ENCODE measurements at regions not wholly inside any gene's neighbourhood (a gene's known extent, or its start where the extent isn't known, plus 50 kb on each side); places are given as distances from the start of the nearest gene placed in this dataset.
"Not testable (repeated sequence)": the region's sequence is repeated elsewhere in the genome, so short reads cannot be mapped to it uniquely, and the experiment has no call there.

GRCh38 chr7:1300636-1301035 is 68.0 kb downstream of the UNCX start:
- DNase-seq, result no peak

- DNase-seq, result no peak
These were observed 68.6 kb downstream of the UNCX start for GRCh38 chr7:1301054-1301881.

GRCh38 chr7:1301882-1302251 is 69.2 kb downstream of the UNCX start:
- no peak for DNase-seq

- no peak for DNase-seq
These were observed 70.3 kb downstream of the UNCX start for GRCh38 chr7:1302936-1303335.

- DNase-seq, result not testable (repeated sequence)
These were observed 71.3 kb downstream of the UNCX start for GRCh38 chr7:1304011-1304410.

- no peak for DNase-seq
These were observed 73.2 kb downstream of the UNCX start for GRCh38 chr7:1305873-1306272.

GRCh38 chr7:1307828-1308227 is 75.2 kb downstream of the UNCX start:
- DNase-seq, result no peak

- DNase-seq, result no peak
These were observed 76.6 kb downstream of the UNCX start for GRCh38 chr7:1309290-1309689.

- DNase-seq, result no peak
These were observed 77.3 kb downstream of the UNCX start for GRCh38 chr7:1309996-1310395.

- no peak for DNase-seq
These were observed 78.3 kb downstream of the UNCX start for GRCh38 chr7:1310936-1311335.

GRCh38 chr7:1311406-1312135 is 78.9 kb downstream of the UNCX start:
- no peak for DNase-seq

GRCh38 chr7:1312136-1313070 is 79.7 kb downstream of the UNCX start:
- no peak for DNase-seq

GRCh38 chr7:1313613-1314012 is 80.9 kb downstream of the UNCX start:
- no peak for DNase-seq

- DNase-seq, result no peak
These were observed 81.6 kb downstream of the UNCX start for GRCh38 chr7:1314021-1314907.

- DNase-seq, result no peak
These were observed 82.3 kb downstream of the UNCX start for GRCh38 chr7:1314908-1315450.

GRCh38 chr7:1316086-1316485 is 83.4 kb downstream of the UNCX start:
- no peak for DNase-seq

GRCh38 chr7:1317646-1318045 is 85.0 kb downstream of the UNCX start:
- DNase-seq, result no peak

- no peak for DNase-seq
These were observed 85.4 kb downstream of the UNCX start for GRCh38 chr7:1318051-1318450.

- DNase-seq, result no peak
These were observed 86.0 kb downstream of the UNCX start for GRCh38 chr7:1318661-1319060.

GRCh38 chr7:1320616-1321240 is 88.1 kb downstream of the UNCX start:
- no peak for DNase-seq
